OCI-LY7 (cell line): ENCODE measurements at regions not wholly inside any gene's neighbourhood (a gene's known extent, or its start where the extent isn't known, plus 50 kb on each side); places are given as distances from the start of the nearest gene placed in this dataset.
"Not testable (repeated sequence)": the region's sequence is repeated elsewhere in the genome, so short reads cannot be mapped to it uniquely, and the experiment has no call there.

Experiments used
- BruUV-seq: library from RNA; stranded (reverse); fragments of 400-500 nt; replicated peaks from 2 replicates; lab custom pipeline; 2021; lab: Mats Ljungman, UMichigan
- CTCF ChIA-PET: fragments of 300-600 bp; sonication (Branson Sonifier 250); formaldehyde crosslinking; loops from one replicate; lab custom pipeline; 2022; ENCODE audit warnings: antibody characterized with exemption; ENCODE audit not compliant: unreplicated experiment; lab: Charles Lee
- POLR2A ChIA-PET: fragments of 300-600 bp; sonication (Branson Sonifier 250); formaldehyde crosslinking; loops from one replicate; lab custom pipeline; 2022; ENCODE audit warnings: antibody characterized with exemption; lab: Charles Lee
- DNase-seq: peaks from one replicate; pipeline ENCODE4 v3.0.0-alpha.2; 2015; ENCODE audit warnings: low spot score
- H2AFZ ChIP-seq: fragments of 200-600 bp; sonication (generic), shearing (Covaris generic); 2 replicates; pipeline ENCODE4 v1.6.1; 2014; ENCODE audit warnings: mild to moderate bottlenecking, antibody characterized with exemption, low read length, moderate library complexity
- H3K27ac ChIP-seq: fragments of 200-600 bp; sonication (generic); 2 replicates; pipeline ENCODE4 v1.5.1; 2014; ENCODE audit warnings: mixed run types, low read depth, mild to moderate bottlenecking, moderate library complexity, low read length, inconsistent platforms; ENCODE audit not compliant: poor library complexity, severe bottlenecking
- H3K36me3 ChIP-seq: fragments of 200-600 bp; sonication (generic); 2 replicates; pipeline ENCODE4 v1.6.1; 2014; ENCODE audit warnings: mild to moderate bottlenecking, antibody characterized with exemption, low read length, moderate library complexity, mixed read lengths; ENCODE audit not compliant: insufficient read depth
- H3K4me1 ChIP-seq: fragments of 200-600 bp; sonication (generic); 2 replicates; pipeline ENCODE4 v1.5.1; 2014; ENCODE audit warnings: mild to moderate bottlenecking, low read length; ENCODE audit not compliant: insufficient read depth, poor library complexity, severe bottlenecking
- H3K4me2 ChIP-seq: fragments of 200-600 bp; sonication (generic); 2 replicates; pipeline ENCODE4 v1.6.1; 2014; ENCODE audit warnings: mild to moderate bottlenecking, low read length
- H3K4me3 ChIP-seq: fragments of 200-600 bp; sonication (generic); 2 replicates; pipeline ENCODE4 v1.5.1; 2014; ENCODE audit warnings: mild to moderate bottlenecking, low read depth, low read length; ENCODE audit not compliant: poor library complexity, severe bottlenecking
- H3K79me2 ChIP-seq: fragments of 200-600 bp; sonication (generic); 2 replicates; pipeline ENCODE4 v1.6.1; 2016; ENCODE audit warnings: low read depth, mild to moderate bottlenecking, low read length, moderate library complexity, mixed read lengths; ENCODE audit not compliant: insufficient read depth
- H3K9me2 ChIP-seq: fragments of 200-600 bp; sonication (generic); 2 replicates; pipeline ENCODE4 v1.6.1; 2016; ENCODE audit warnings: mild to moderate bottlenecking, low read length, mixed read lengths; ENCODE audit not compliant: insufficient read depth
- H3K9me3 ChIP-seq: fragments of 200-600 bp; sonication (generic); 2 replicates; pipeline ENCODE4 v1.6.1; 2014; ENCODE audit warnings: mild to moderate bottlenecking, mixed run types, low read length, mixed read lengths
- H4K20me1 ChIP-seq: fragments of 200-600 bp; sonication (generic); 2 replicates; pipeline ENCODE4 v1.6.1; 2014; ENCODE audit warnings: mild to moderate bottlenecking, antibody characterized with exemption, low read length, moderate library complexity, mixed read lengths; ENCODE audit not compliant: insufficient read depth
- CTCF ChIP-seq: fragments of 200-600 bp; sonication (generic); conservative IDR thresholded peaks from 2 replicates; pipeline ENCODE4 v1.5.1; 2014; ENCODE audit warnings: mild to moderate bottlenecking, antibody characterized with exemption, low read length, moderate library complexity, mixed read lengths
- EZH2phosphoT487 ChIP-seq: fragments of 200-600 bp; sonication (generic); IDR thresholded peaks from 2 replicates; pipeline ENCODE4 v1.6.1; 2018; ENCODE audit warnings: low read depth, borderline replicate concordance, mild to moderate bottlenecking, mixed run types, antibody characterized with exemption, low read length, moderate library complexity, mixed read lengths
- intact Hi-C: fragments of 100-400 bp; cut with micrococcal nuclease; formaldehyde crosslinking; loops from one replicate; pipeline ENCODE4 v1.10.0; 2022; ENCODE audit not compliant: unreplicated experiment

GRCh38 chr17:70523426-70523825, 354.1 kb downstream of the KCNJ2 start:
- no peaks in the 10 kb centered on the region; the same call in 1 of the 2 replicates for H3K9me2 ChIP-seq
- ChIA-PET CTCF (no interaction called here), POLR2A (interaction anchor here (0.6 to 1.0 kb wide), 3 partner anchors 8 to 643 kb away, joined by 3 to 4 read pairs (median 3); no protein-coding TSS in a partner anchor)
- no peaks in the 10 kb centered on the region for H4K20me1 ChIP-seq
- H3K36me3 ChIP-seq: no peaks in the 10 kb centered on the region
- H3K4me2 ChIP-seq: no peak overlapping the region
- H3K4me3 ChIP-seq: no peak overlapping the region
- no peaks in the 10 kb centered on the region for H3K9me3 ChIP-seq
- no peak overlapping the region for H2AFZ ChIP-seq
- H3K27ac ChIP-seq: no peak overlapping the region
- intact Hi-C loops: no loop called here
- no peaks in the 10 kb centered on the region for H3K4me1 ChIP-seq
- no TSS peak for BruUV-seq
- no peak for DNase-seq
- no peaks in the 10 kb centered on the region for H3K79me2 ChIP-seq
- TF ChIP-seq CTCF (no peak), EZH2phosphoT487 (no peak)

DNA sequence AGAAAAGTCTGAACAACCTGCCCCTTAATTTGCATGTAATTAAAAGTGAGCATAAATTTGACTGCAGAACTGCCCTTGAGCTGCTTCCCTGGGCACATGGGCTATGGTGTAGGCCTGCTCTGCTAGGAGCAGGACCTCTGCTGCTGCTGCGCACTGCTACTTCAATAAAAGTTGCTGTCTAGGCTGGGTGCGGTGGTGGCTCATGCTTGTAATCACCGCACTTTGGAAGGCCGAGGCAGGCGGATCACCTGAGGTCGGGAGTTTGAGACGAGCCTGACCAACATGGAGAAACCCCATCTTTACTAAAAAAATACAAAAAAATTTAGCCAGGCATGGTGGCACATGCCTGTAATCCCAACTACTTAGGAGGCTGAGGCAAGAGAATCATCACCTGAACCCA, 355.7 kb downstream of the KCNJ2 start:
- CTCF ChIA-PET, H2AFZ ChIP-seq, H3K9me3 ChIP-seq, intact Hi-C loops, BruUV-seq, POLR2A ChIA-PET, H3K4me2 ChIP-seq, H3K9me2 ChIP-seq, H3K4me1 ChIP-seq, H3K36me3 ChIP-seq, DNase-seq, H4K20me1 ChIP-seq, H3K4me3 ChIP-seq, H3K27ac ChIP-seq, H3K79me2 ChIP-seq: not testable (repeated sequence)

DNA sequence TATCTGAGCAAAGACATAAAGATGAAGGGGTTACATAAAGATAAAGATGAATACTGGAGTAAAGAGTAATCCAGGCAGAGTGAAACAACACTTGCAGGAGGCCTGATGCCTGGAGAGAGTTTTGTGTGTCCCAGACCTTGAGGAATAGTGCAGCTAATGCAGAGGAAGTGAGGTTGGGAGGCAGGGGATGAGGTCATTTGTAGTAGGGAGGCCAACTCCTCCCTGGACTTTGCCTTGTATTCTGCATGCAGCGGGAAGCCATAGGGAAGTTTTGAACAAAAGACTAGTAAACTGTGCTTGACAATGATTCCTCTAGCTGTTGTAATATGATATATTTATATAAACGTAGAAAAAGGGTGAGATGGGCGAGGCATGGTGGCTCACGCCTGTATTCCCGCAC, 356.6 kb downstream of the KCNJ2 start:
- Histone ChIP-seq H3K36me3 (no peaks in the 10 kb centered on the region), H4K20me1 (no peaks in the 10 kb centered on the region), H3K9me2 (no peaks in the 10 kb centered on the region; the same call in 1 of the 2 replicates), H3K79me2 (no peaks in the 10 kb centered on the region), H2AFZ (no peak overlapping the region), H3K9me3 (no peaks in the 10 kb centered on the region), H3K4me1 (no peaks in the 10 kb centered on the region), H3K4me2 (no peak overlapping the region), H3K4me3 (no peak overlapping the region), H3K27ac (no peak overlapping the region)
- TF ChIP-seq CTCF (no peak), EZH2phosphoT487 (no peak)
- ChIA-PET CTCF (no interaction called here), POLR2A (interaction anchor here (1.0 kb wide), 1 partner anchor 15 kb away, joined by 3 read pairs; no protein-coding TSS in a partner anchor)
- intact Hi-C loops: no loop called here
- no TSS peak for BruUV-seq
- DNase-seq: no peak
